A549 (cell line): ENCODE measurements at regions not wholly inside any gene's neighbourhood (a gene's known extent, or its start where the extent isn't known, plus 50 kb on each side); places are given as distances from the start of the nearest gene placed in this dataset.

Experiments
- ATAC-seq, 2 experiments: fragments of 200-7000 bp in 1 of 2; fragments of >200 bp in 1 of 2; cut with Nextera tagmentation in 1 of 2; cut with Tn5 transposase in 1 of 2; 3 replicates each; pipeline versions ENCODE4 v1.8.0 to v1.9.1; 2018 to 2020; ENCODE audit warnings: mild to moderate bottlenecking in 1 of 2, moderate library complexity in 1 of 2
- CTCF ChIA-PET: fragments of 300-600 bp; sonication (Branson Sonifier 250); formaldehyde crosslinking; extraction: SDS; loops from one replicate; lab custom pipeline; 2021; ENCODE audit warnings: antibody characterized with exemption, inconsistent platforms; lab: Yijun Ruan, JAX
- POLR2A ChIA-PET: fragments of 350-600 bp; formaldehyde crosslinking; extraction: SDS; loops from one replicate; lab custom pipeline; 2021; ENCODE audit warnings: antibody characterized with exemption, inconsistent platforms; lab: Yijun Ruan, JAX
- DNase-seq, 2 experiments: peaks; one replicate each; pipeline versions ENCODE4 v3.0.0 to v3.0.0-alpha.2; 2011 to 2016; ENCODE audit warnings: low read depth in 1 of 2, low spot score in 1 of 2
- FAIRE-seq: peaks from 2 replicates; lab custom pipeline; 2011; peaks lifted over from hg19 to GRCh38; lab: Jason Lieb, UNC
- H3K27ac ChIP-seq, 2 experiments: fragments of >200 bp; sonication (Bioruptor Twin); formaldehyde crosslinking; 3 replicates each; pipeline ENCODE4 v1.5.1; 2016 to 2017
- H3K4me1 ChIP-seq: fragments of >200 bp; sonication (Bioruptor Twin); formaldehyde crosslinking; 3 replicates; pipeline ENCODE4 v1.6.1; 2016
- H3K4me2 ChIP-seq: fragments of >200 bp; sonication (Bioruptor Twin); formaldehyde crosslinking; 3 replicates; pipeline ENCODE4 v1.6.1; 2016
- H3K4me3 ChIP-seq: fragments of >200 bp; sonication (Bioruptor Twin); formaldehyde crosslinking; 3 replicates; pipeline ENCODE4 v1.5.1; 2016
- H3K9me3 ChIP-seq: fragments of >200 bp; sonication (Bioruptor Twin); formaldehyde crosslinking; 3 replicates; pipeline ENCODE4 v1.6.1; 2016
- BHLHE40 ChIP-seq: IDR thresholded peaks from 2 replicates; pipeline ENCODE4 v1.6.1; 2012; ENCODE audit warnings: low read depth, low read length, inconsistent platforms
- CBX2 ChIP-seq: fragments of 200-600 bp; sonication (generic); IDR thresholded peaks from 2 replicates; pipeline ENCODE4 v1.6.1; 2016; ENCODE audit warnings: low read depth, mild to moderate bottlenecking, borderline replicate concordance
- EP300 ChIP-seq, 2 experiments: fragments of >200 bp; sonication (Bioruptor Twin); formaldehyde crosslinking; IDR thresholded peaks; 2 replicates in 1 of 2; 3 replicates in 1 of 2; pipeline ENCODE4 v1.6.1; 2016 to 2017
- HOXB13 ChIP-seq: fragments of 250-450 bp; sonication (Bioruptor Pico); IDR thresholded peaks from 2 replicates; pipeline ENCODE4 v1.5.0; 2020; ENCODE audit warnings: low read depth, mild to moderate bottlenecking, moderate library complexity
- KDM5A ChIP-seq: fragments of 200-600 bp; sonication (generic); IDR thresholded peaks from 2 replicates; pipeline ENCODE4 v1.6.1; 2016; ENCODE audit warnings: antibody characterized with exemption, mild to moderate bottlenecking
- MAFK ChIP-seq: fragments of 450-650 bp; IDR thresholded peaks from 2 replicates; pipeline ENCODE4 v1.6.1; 2014; ENCODE audit not compliant: partially characterized antibody
- MAZ ChIP-seq: fragments of 150-350 bp; IDR thresholded peaks from 2 replicates; pipeline ENCODE4 v1.6.1; 2014; ENCODE audit warnings: antibody characterized with exemption, low read depth, low read length, borderline replicate concordance
- NPAS2 ChIP-seq: fragments of 250-450 bp; sonication (Bioruptor Pico); IDR thresholded peaks from 2 replicates; pipeline ENCODE4 v1.8.0; 2022; ENCODE audit warnings: mild to moderate bottlenecking, moderate library complexity, borderline replicate concordance
- PHF8 ChIP-seq: fragments of 200-600 bp; sonication (generic); IDR thresholded peaks from 2 replicates; pipeline ENCODE4 v1.6.1; 2016; ENCODE audit warnings: low read depth, mild to moderate bottlenecking, antibody characterized with exemption, moderate library complexity, borderline replicate concordance
- RAD21 ChIP-seq, 2 experiments: fragments of >200 bp in 1 of 2; sonication (Bioruptor Twin) in 1 of 2; formaldehyde crosslinking in 1 of 2; IDR thresholded peaks in 1 of 2; conservative IDR thresholded peaks in 1 of 2; 2 replicates in 1 of 2; 3 replicates in 1 of 2; pipeline ENCODE4 v1.6.1; 2012 to 2018; ENCODE audit warnings: inconsistent platforms in 1 of 2
- RARB ChIP-seq: fragments of 250-450 bp; sonication (Bioruptor Pico); IDR thresholded peaks from 2 replicates; pipeline ENCODE4 v1.8.0; 2021; ENCODE audit warnings: mild to moderate bottlenecking, moderate library complexity
- RCOR1 ChIP-seq: fragments of 150-350 bp; IDR thresholded peaks from 2 replicates; pipeline ENCODE4 v1.6.1; 2014; ENCODE audit warnings: antibody characterized with exemption, low read length, low read depth
- ZNF302 ChIP-seq: fragments of 250-450 bp; sonication (Bioruptor Pico); IDR thresholded peaks from 2 replicates; pipeline ENCODE4 v1.9.0; 2021; ENCODE audit warnings: inconsistent platforms, mild to moderate bottlenecking, moderate library complexity
- WGBS: methylation state at CpG from one replicate; pipeline ENCODE4 v1.1.6; 2017; ENCODE audit errors: missing lambda C conversion rate; 5-methylcytosine and 5-hydroxymethylcytosine counted together
- TF ChIP-seq, protein P1 (sequence below): fragments of 150-350 bp; IDR thresholded peaks from 2 replicates; pipeline ENCODE4 v1.6.1; 2014; ENCODE audit warnings: low read depth, mild to moderate bottlenecking, low read length
- TF ChIP-seq, protein P2 (sequence below): fragments of >200 bp; sonication (Bioruptor Twin); formaldehyde crosslinking; IDR thresholded peaks from 3 replicates; pipeline ENCODE4 v1.6.1; 2016
- TF ChIP-seq, protein P3 (sequence below): fragments of 200-600 bp; sonication (generic); IDR thresholded peaks from 2 replicates; pipeline ENCODE4 v1.6.1; 2016; ENCODE audit warnings: antibody characterized with exemption, mild to moderate bottlenecking, moderate library complexity
- TF ChIP-seq, protein P4 (sequence below): IDR thresholded peaks from 2 replicates; pipeline ENCODE4 v1.6.1; 2012; ENCODE audit warnings: low read depth, borderline replicate concordance
- TF ChIP-seq, protein P5 (sequence below): fragments of >200 bp; sonication (Bioruptor Twin); formaldehyde crosslinking; IDR thresholded peaks from 3 replicates; pipeline ENCODE4 v1.5.1; 2016
- TF ChIP-seq, protein P6 (sequence below): fragments of 250-450 bp; sonication (Bioruptor Pico); IDR thresholded peaks from 2 replicates; pipeline ENCODE4 v1.5.0; 2020; ENCODE audit warnings: low read depth, mild to moderate bottlenecking, moderate library complexity

DNA sequence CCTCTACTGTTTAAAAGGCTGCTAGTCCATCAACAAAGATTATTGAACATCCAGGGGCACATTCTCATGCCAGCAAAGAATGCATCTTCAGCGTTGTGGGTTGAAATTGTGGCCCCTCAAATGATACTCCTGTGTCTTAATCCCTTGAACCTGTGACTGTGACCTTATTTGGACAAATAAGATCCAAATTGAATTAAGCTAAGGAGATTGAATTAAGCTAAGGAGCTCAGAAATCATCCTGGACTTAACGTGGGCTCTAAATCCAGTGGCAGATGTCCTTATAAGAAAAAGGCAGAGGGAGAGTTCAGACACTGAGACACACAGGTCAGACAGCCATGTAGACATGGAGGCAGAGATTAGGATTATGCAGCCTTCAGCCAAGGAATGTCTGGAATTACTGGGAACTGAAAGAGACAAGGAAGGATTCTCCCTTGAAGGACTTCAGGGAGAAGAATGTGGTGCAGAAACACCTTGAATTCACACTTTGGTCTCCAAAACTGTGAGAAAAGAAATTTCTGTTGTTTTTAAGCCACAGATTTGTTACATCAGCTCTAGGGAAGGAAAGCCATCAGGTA lies 57.3 kb upstream of the SLC24A5 start:
- CTCF ChIA-PET = no interaction called here
- Histone ChIP-seq H3K9me3 (no peaks in the 10 kb centered on the region), H3K4me3 (no peak overlapping the region), H3K4me2 (no peak overlapping the region), H3K4me1 (no peaks in the 10 kb centered on the region), H3K27ac (no peak overlapping the region)
- FAIRE-seq (no peak), ATAC-seq (no peak), DNase-seq (no peak)
- POLR2A ChIA-PET = no interaction called here
- 31% methylated on average over 2 of the region's 2 CpGs for WGBS
- TF ChIP-seq PHF8 = no peak
- TF ChIP-seq, protein P1, sequence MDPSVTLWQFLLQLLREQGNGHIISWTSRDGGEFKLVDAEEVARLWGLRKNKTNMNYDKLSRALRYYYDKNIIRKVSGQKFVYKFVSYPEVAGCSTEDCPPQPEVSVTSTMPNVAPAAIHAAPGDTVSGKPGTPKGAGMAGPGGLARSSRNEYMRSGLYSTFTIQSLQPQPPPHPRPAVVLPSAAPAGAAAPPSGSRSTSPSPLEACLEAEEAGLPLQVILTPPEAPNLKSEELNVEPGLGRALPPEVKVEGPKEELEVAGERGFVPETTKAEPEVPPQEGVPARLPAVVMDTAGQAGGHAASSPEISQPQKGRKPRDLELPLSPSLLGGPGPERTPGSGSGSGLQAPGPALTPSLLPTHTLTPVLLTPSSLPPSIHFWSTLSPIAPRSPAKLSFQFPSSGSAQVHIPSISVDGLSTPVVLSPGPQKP = no peak
- TF ChIP-seq NPAS2 (CRISPR knock-in tag) = no peak
- TF ChIP-seq BHLHE40 = no peak
- TF ChIP-seq ZNF302 = no peak
- TF ChIP-seq, protein P2, sequence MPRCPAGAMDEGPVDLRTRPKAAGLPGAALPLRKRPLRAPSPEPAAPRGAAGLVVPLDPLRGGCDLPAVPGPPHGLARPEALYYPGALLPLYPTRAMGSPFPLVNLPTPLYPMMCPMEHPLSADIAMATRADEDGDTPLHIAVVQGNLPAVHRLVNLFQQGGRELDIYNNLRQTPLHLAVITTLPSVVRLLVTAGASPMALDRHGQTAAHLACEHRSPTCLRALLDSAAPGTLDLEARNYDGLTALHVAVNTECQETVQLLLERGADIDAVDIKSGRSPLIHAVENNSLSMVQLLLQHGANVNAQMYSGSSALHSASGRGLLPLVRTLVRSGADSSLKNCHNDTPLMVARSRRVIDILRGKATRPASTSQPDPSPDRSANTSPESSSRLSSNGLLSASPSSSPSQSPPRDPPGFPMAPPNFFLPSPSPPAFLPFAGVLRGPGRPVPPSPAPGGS = no peak
- TF ChIP-seq MAZ = no peak
- TF ChIP-seq, protein P3, sequence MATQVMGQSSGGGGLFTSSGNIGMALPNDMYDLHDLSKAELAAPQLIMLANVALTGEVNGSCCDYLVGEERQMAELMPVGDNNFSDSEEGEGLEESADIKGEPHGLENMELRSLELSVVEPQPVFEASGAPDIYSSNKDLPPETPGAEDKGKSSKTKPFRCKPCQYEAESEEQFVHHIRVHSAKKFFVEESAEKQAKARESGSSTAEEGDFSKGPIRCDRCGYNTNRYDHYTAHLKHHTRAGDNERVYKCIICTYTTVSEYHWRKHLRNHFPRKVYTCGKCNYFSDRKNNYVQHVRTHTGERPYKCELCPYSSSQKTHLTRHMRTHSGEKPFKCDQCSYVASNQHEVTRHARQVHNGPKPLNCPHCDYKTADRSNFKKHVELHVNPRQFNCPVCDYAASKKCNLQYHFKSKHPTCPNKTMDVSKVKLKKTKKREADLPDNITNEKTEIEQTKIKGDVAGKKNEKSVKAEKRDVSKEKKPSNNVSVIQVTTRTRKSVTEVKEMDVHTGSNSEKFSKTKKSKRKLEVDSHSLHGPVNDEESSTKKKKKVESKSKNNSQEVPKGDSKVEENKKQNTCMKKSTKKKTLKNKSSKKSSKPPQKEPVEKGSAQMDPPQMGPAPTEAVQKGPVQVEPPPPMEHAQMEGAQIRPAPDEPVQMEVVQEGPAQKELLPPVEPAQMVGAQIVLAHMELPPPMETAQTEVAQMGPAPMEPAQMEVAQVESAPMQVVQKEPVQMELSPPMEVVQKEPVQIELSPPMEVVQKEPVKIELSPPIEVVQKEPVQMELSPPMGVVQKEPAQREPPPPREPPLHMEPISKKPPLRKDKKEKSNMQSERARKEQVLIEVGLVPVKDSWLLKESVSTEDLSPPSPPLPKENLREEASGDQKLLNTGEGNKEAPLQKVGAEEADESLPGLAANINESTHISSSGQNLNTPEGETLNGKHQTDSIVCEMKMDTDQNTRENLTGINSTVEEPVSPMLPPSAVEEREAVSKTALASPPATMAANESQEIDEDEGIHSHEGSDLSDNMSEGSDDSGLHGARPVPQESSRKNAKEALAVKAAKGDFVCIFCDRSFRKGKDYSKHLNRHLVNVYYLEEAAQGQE = no peak
- TF ChIP-seq CBX2 = no peak
- TF ChIP-seq MAFK = no peak
- TF ChIP-seq HOXB13 = no peak
- TF ChIP-seq, protein P4, sequence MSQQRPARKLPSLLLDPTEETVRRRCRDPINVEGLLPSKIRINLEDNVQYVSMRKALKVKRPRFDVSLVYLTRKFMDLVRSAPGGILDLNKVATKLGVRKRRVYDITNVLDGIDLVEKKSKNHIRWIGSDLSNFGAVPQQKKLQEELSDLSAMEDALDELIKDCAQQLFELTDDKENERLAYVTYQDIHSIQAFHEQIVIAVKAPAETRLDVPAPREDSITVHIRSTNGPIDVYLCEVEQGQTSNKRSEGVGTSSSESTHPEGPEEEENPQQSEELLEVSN = no peak
- TF ChIP-seq RARB = no peak
- TF ChIP-seq, protein P5, sequence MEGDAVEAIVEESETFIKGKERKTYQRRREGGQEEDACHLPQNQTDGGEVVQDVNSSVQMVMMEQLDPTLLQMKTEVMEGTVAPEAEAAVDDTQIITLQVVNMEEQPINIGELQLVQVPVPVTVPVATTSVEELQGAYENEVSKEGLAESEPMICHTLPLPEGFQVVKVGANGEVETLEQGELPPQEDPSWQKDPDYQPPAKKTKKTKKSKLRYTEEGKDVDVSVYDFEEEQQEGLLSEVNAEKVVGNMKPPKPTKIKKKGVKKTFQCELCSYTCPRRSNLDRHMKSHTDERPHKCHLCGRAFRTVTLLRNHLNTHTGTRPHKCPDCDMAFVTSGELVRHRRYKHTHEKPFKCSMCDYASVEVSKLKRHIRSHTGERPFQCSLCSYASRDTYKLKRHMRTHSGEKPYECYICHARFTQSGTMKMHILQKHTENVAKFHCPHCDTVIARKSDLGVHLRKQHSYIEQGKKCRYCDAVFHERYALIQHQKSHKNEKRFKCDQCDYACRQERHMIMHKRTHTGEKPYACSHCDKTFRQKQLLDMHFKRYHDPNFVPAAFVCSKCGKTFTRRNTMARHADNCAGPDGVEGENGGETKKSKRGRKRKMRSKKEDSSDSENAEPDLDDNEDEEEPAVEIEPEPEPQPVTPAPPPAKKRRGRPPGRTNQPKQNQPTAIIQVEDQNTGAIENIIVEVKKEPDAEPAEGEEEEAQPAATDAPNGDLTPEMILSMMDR = no peak
- no peak for TF ChIP-seq RCOR1
- TF ChIP-seq, protein P6, sequence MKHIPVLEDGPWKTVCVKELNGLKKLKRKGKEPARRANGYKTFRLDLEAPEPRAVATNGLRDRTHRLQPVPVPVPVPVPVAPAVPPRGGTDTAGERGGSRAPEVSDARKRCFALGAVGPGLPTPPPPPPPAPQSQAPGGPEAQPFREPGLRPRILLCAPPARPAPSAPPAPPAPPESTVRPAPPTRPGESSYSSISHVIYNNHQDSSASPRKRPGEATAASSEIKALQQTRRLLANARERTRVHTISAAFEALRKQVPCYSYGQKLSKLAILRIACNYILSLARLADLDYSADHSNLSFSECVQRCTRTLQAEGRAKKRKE (CRISPR knock-in tag) = no peak
- no peak for TF ChIP-seq RAD21 (conservative IDR thresholded peaks at IDR 0.05 in 1 of 2, IDR thresholded peaks at IDR 0.05 in 1 of 2)
- TF ChIP-seq KDM5A = no peak
- no peak for TF ChIP-seq EP300 (IDR thresholded peaks at IDR 0.05)
